SK-N-SH (cell line): ENCODE measurements at regions not wholly inside any gene's neighbourhood (a gene's known extent, or its start where the extent isn't known, plus 50 kb on each side); places are given as distances from the start of the nearest gene placed in this dataset.

Experiments used
- CTCF ChIA-PET: fragments of 300-600, 350-600 bp; formaldehyde crosslinking; extraction: SDS; loops from one replicate; lab custom pipeline; 2021; lab: Yijun Ruan, JAX
- POLR2A ChIA-PET: fragments of 350-600 bp; sonication (Branson Sonifier 250); formaldehyde crosslinking; extraction: SDS; loops from one replicate; lab custom pipeline; 2020; ENCODE audit warnings: antibody characterized with exemption, inconsistent platforms; lab: Yijun Ruan, JAX
- DNase-seq: peaks from one replicate; pipeline ENCODE4 v3.0.0; 2012
- H2AFZ ChIP-seq: fragments of 200-600 bp; sonication (generic); 2 replicates; pipeline ENCODE4 v1.8.1; 2016; ENCODE audit warnings: antibody characterized with exemption, mild to moderate bottlenecking, low read depth
- H3F3A ChIP-seq: fragments of 200-600 bp; sonication (generic); replicated peaks from 2 replicates; pipeline ENCODE3; 2016; ENCODE audit warnings: antibody characterized with exemption, mild to moderate bottlenecking; ENCODE audit not compliant: insufficient read depth
- H3K27ac ChIP-seq, 2 experiments: fragments of 200-500 bp in 1 of 2; fragments of 200-600 bp in 1 of 2; sonication (Bioruptor generic) in 1 of 2; sonication (generic), shearing (Covaris generic) in 1 of 2; 2 replicates each; pipeline versions ENCODE4 v1.5.1 to v1.6.1; 2014 to 2016; ENCODE audit warnings: low read depth in 2 of 2, inconsistent platforms in 1 of 2, low read length in 1 of 2, mild to moderate bottlenecking in 1 of 2, mixed read lengths in 1 of 2
- H3K27me3 ChIP-seq: fragments of 200-600 bp; sonication (generic), shearing (Covaris generic); 2 replicates; pipeline ENCODE4 v1.6.1; 2016; ENCODE audit warnings: mixed run types; ENCODE audit not compliant: insufficient read depth
- H3K36me3 ChIP-seq, 2 experiments: fragments of 200-500 bp in 1 of 2; fragments of 200-600 bp in 1 of 2; sonication (Bioruptor generic) in 1 of 2; sonication (generic) in 1 of 2; replicated peaks in 1 of 2; 2 replicates each; pipeline versions ENCODE3 to v1.5.1; 2014 to 2016; ENCODE audit warnings: low read length in 1 of 2, mild to moderate bottlenecking in 1 of 2; ENCODE audit not compliant: insufficient read depth in 2 of 2, control insufficient read depth in 1 of 2
- H3K4me1 ChIP-seq, 2 experiments: fragments of 200-500 bp in 1 of 2; fragments of 200-600 bp in 1 of 2; sonication (Bioruptor generic) in 1 of 2; sonication (generic), shearing (Covaris generic) in 1 of 2; 2 replicates each; pipeline versions ENCODE4 v1.5.1 to v1.6.1; 2014 to 2016; ENCODE audit warnings: low read depth in 1 of 2, low read length in 1 of 2, mixed run types in 1 of 2; ENCODE audit not compliant: insufficient read depth in 2 of 2, control insufficient read depth in 1 of 2
- H3K4me2 ChIP-seq: fragments of 200-600 bp; sonication (generic), shearing (Covaris generic); 2 replicates; pipeline ENCODE4 v1.6.1; 2017; ENCODE audit warnings: mixed run types
- H3K4me3 ChIP-seq, 2 experiments: fragments of 200-500 bp in 1 of 2; fragments of 200-600 bp in 1 of 2; sonication (Bioruptor generic) in 1 of 2; sonication (generic), shearing (Covaris generic) in 1 of 2; 2 replicates each; pipeline versions ENCODE4 v1.5.1 to v1.8.1; 2014 to 2016; ENCODE audit warnings: low read depth in 2 of 2, inconsistent platforms in 1 of 2, low read length in 1 of 2, mild to moderate bottlenecking in 1 of 2, mixed read lengths in 1 of 2, moderate library complexity in 1 of 2
- H3K79me2 ChIP-seq: fragments of 200-600 bp; sonication (generic); 2 replicates; pipeline ENCODE4 v1.8.1; 2017; ENCODE audit warnings: mild to moderate bottlenecking; ENCODE audit not compliant: insufficient read depth
- H3K9ac ChIP-seq: fragments of 200-600 bp; sonication (generic); 2 replicates; pipeline ENCODE4 v1.6.1; 2017; ENCODE audit warnings: mixed run types
- H3K9me2 ChIP-seq: fragments of 200-600 bp; sonication (generic); 2 replicates; pipeline ENCODE4 v1.6.1; 2017; ENCODE audit warnings: mixed run types
- H3K9me3 ChIP-seq: fragments of 200-600 bp; sonication (generic); 2 replicates; pipeline ENCODE4 v1.6.1; 2017; ENCODE audit warnings: mixed run types, mild to moderate bottlenecking, moderate library complexity
- H4K20me1 ChIP-seq: fragments of 200-600 bp; sonication (generic); 2 replicates; pipeline ENCODE4 v1.6.1; 2017; ENCODE audit warnings: mild to moderate bottlenecking, mixed run types; ENCODE audit not compliant: insufficient read depth
- CHD2 ChIP-seq: fragments of 150-350 bp; IDR thresholded peaks from 2 replicates; pipeline ENCODE4 v1.6.1; 2018; ENCODE audit warnings: low read length; ENCODE audit not compliant: partially characterized antibody
- ELF1 ChIP-seq: IDR thresholded peaks from 2 replicates; pipeline ENCODE4 v1.4.0; 2012
- EP300 ChIP-seq, 2 experiments: IDR thresholded peaks; 2 replicates each; pipeline versions ENCODE4 v1.4.0 to v1.6.1; 2012; ENCODE audit warnings: borderline replicate concordance in 1 of 2, low read depth in 1 of 2, low read length in 1 of 2
- FOSL2 ChIP-seq: IDR thresholded peaks from 2 replicates; pipeline ENCODE4 v1.4.0; 2012; ENCODE audit warnings: low read depth, mild to moderate bottlenecking, moderate library complexity, borderline replicate concordance
- FOXJ3 ChIP-seq: sonication (generic); formaldehyde crosslinking; IDR thresholded peaks from 2 replicates; pipeline ENCODE4 v1.5.1; 2020; ENCODE audit warnings: mild to moderate bottlenecking, missing genetic modification reagents
- GATA2 ChIP-seq: sonication (generic); formaldehyde crosslinking; IDR thresholded peaks from 2 replicates; pipeline ENCODE4 v1.5.0; 2020; ENCODE audit warnings: mild to moderate bottlenecking, missing genetic modification reagents
- NFIC ChIP-seq: IDR thresholded peaks from 2 replicates; pipeline ENCODE4 v1.4.0; 2012; ENCODE audit warnings: borderline replicate concordance
- POLR2AphosphoS5 ChIP-seq: IDR thresholded peaks from 2 replicates; pipeline ENCODE4 v1.6.1; 2012; ENCODE audit warnings: low read depth, low read length
- RAD21 ChIP-seq: IDR thresholded peaks from 2 replicates; pipeline ENCODE4 v1.6.1; 2012; ENCODE audit warnings: mild to moderate bottlenecking, low read length
- RFX5 ChIP-seq: IDR thresholded peaks from 2 replicates; pipeline ENCODE4 v1.6.1; 2012; ENCODE audit warnings: mild to moderate bottlenecking, improper control_type of control experiment, low read length
- RXRA ChIP-seq: IDR thresholded peaks from 2 replicates; pipeline ENCODE4 v1.4.0; 2012; ENCODE audit warnings: low read depth, mild to moderate bottlenecking, borderline replicate concordance
- SMC3 ChIP-seq: IDR thresholded peaks from 2 replicates; pipeline ENCODE4 v1.6.1; 2012; ENCODE audit warnings: low read depth, low read length, improper control_type of control experiment
- TAF1 ChIP-seq: IDR thresholded peaks from 2 replicates; pipeline ENCODE4 v1.6.1; 2012; ENCODE audit warnings: low read depth, mild to moderate bottlenecking, low read length, moderate library complexity, borderline replicate concordance
- TCF12 ChIP-seq: IDR thresholded peaks from 2 replicates; pipeline ENCODE4 v1.4.0; 2012
- ZBTB33 ChIP-seq: IDR thresholded peaks from 2 replicates; pipeline ENCODE4 v1.4.0; 2012; ENCODE audit warnings: low read depth, borderline replicate concordance
- WGBS: methylation state at CpG from one replicate; pipeline ENCODE4 v1.1.6; 2017; ENCODE audit warnings: low lambda C conversion rate; 5-methylcytosine and 5-hydroxymethylcytosine counted together

GRCh38 chr16:65769055-65769465 is 597.4 kb upstream of the CDH5 start:
- Histone ChIP-seq H3K27me3 (no peaks in the 10 kb centered on the region), H2AFZ (no peak overlapping the region), H3K4me1 (peaks cover 0 to 7% of the 10 kb centered on the region in 2 experiments; a peak in 1 of 4 replicates), H3K4me2 (no peak overlapping the region), H3K9ac (no peak overlapping the region), H3K79me2 (no peaks in the 10 kb centered on the region)
- CTCF ChIA-PET: no interaction called here
- TF ChIP-seq POLR2AphosphoS5 (no peak), ELF1 (no peak), FOXJ3 (CRISPR knock-in tag) (no peak), RFX5 (no peak), SMC3 (no peak), EP300 (IDR thresholded peaks at IDR 0.05; ENCODE audit: borderline replicate concordance in 1 of 2, low read depth in 1 of 2, low read length in 1 of 2) (no peak), TAF1 (no peak), ZBTB33 (no peak), TCF12 (no peak)
- TF ChIP-seq, all 33 proteins: peak for 0
- no peaks in the 10 kb centered on the region for H3K9me2 ChIP-seq
- no peaks in the 10 kb centered on the region for H3F3A ChIP-seq
- POLR2A ChIA-PET: no interaction called here
- no peaks in the 10 kb centered on the region for H3K9me3 ChIP-seq
- H4K20me1 ChIP-seq: no peaks in the 10 kb centered on the region
- no peaks in the 10 kb centered on the region for H3K36me3 ChIP-seq
- no peak overlapping the region for H3K4me3 ChIP-seq
- DNase-seq: no peak
- no peak overlapping the region for H3K27ac ChIP-seq
- 50% methylated on average over 1 of the region's 1 CpG for WGBS

- DNase-seq: no peak
- POLR2A ChIA-PET: no interaction called here
- TF ChIP-seq RXRA (no peak), ZBTB33 (no peak), POLR2AphosphoS5 (no peak), NFIC (no peak), FOSL2 (no peak), GATA2 (CRISPR knock-in tag) (no peak), CHD2 (no peak), RAD21 (no peak)
These were observed 599.4 kb upstream of the CDH5 start for GRCh38 chr16:65767125-65767524.

More at GRCh38 chr16:65767125-65767524, 599.4 kb upstream of the CDH5 start:
- H3K27me3 ChIP-seq: no peaks in the 10 kb centered on the region
- no peaks in the 10 kb centered on the region for H4K20me1 ChIP-seq
- H3K79me2 ChIP-seq: no peaks in the 10 kb centered on the region
- H3K9me3 ChIP-seq: no peaks in the 10 kb centered on the region
- no peak overlapping the region for H3K9ac ChIP-seq
- no peak overlapping the region for H3K4me3 ChIP-seq
- H3K4me1 ChIP-seq: peaks cover 0 to 3% of the 10 kb centered on the region in 2 experiments; a peak in 1 of 4 replicates
- H3K27ac ChIP-seq: no peak overlapping the region
- no peaks in the 10 kb centered on the region for H3K9me2 ChIP-seq
- no peaks in the 10 kb centered on the region for H3K36me3 ChIP-seq
- CTCF ChIA-PET: no interaction called here
- no peaks in the 10 kb centered on the region for H3F3A ChIP-seq
- 46% methylated on average over 4 of the region's 4 CpGs for WGBS
- no peak overlapping the region for H2AFZ ChIP-seq
- no peak overlapping the region for H3K4me2 ChIP-seq
